PC-3 (cell line): ENCODE measurements at regions not wholly inside any gene's neighbourhood (a gene's known extent, or its start where the extent isn't known, plus 50 kb on each side); places are given as distances from the start of the nearest gene placed in this dataset.

Source experiments
- CTCF ChIP-seq: fragments of 300-600 bp; sonication (generic); conservative IDR thresholded peaks from 2 replicates; pipeline ENCODE4 v1.5.1; 2017; ENCODE audit warnings: antibody characterized with exemption, low read depth, mild to moderate bottlenecking, low read length
- EZH2 ChIP-seq: fragments of 300-600 bp; sonication (generic); IDR thresholded peaks from one replicate; pipeline ENCODE4 v1.6.1; 2017; ENCODE audit warnings: antibody characterized with exemption, mild to moderate bottlenecking, low read length; ENCODE audit not compliant: unreplicated experiment
- EZH2phosphoT487 ChIP-seq: fragments of 300-600 bp; sonication (generic); IDR thresholded peaks from 2 replicates; pipeline ENCODE4 v1.6.1; 2018; ENCODE audit warnings: mild to moderate bottlenecking, antibody characterized with exemption, low read length, borderline replicate concordance

DNA sequence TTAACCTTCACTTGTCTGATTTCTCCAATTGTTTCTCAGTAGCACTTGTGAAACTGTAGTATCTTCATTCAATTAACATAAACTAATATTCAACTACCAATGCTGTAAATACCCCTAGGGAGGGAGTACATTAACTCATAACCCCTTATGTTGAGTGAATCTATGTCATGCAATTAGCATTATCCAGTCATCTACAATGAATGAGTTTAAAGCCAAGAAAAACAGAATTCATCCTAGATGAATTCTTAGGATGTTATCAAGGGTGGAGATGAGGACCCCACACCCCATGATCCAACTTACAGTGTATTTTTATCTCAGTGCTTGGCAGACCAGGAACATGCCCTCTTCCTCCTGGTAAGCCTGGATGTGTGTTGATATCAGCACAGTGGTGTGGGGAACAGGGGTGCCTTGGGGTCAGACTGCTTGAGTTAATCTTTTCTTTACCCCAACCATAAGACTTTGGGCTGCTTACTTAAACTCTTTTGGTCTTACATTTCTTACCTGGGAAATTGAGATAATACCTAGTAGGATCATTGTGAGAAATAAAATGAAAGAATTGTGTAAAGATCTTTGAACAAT is 62.1 kb upstream of the SCOC start:
- TF ChIP-seq CTCF (no peak), EZH2phosphoT487 (no peak), EZH2 (no peak)
